Fibroblast of skin of back (primary cell): ENCODE measurements at regions not wholly inside any gene's neighbourhood (a gene's known extent, or its start where the extent isn't known, plus 50 kb on each side); places are given as distances from the start of the nearest gene placed in this dataset.

Source experiments
- DNase-seq: peaks from one replicate; pipeline ENCODE4 v3.0.0-alpha.2; 2013

- DNase-seq, result no peak
These were observed 433.3 kb downstream of the GPAM start for GRCh38 chr10:111750165-111750849.

DNA sequence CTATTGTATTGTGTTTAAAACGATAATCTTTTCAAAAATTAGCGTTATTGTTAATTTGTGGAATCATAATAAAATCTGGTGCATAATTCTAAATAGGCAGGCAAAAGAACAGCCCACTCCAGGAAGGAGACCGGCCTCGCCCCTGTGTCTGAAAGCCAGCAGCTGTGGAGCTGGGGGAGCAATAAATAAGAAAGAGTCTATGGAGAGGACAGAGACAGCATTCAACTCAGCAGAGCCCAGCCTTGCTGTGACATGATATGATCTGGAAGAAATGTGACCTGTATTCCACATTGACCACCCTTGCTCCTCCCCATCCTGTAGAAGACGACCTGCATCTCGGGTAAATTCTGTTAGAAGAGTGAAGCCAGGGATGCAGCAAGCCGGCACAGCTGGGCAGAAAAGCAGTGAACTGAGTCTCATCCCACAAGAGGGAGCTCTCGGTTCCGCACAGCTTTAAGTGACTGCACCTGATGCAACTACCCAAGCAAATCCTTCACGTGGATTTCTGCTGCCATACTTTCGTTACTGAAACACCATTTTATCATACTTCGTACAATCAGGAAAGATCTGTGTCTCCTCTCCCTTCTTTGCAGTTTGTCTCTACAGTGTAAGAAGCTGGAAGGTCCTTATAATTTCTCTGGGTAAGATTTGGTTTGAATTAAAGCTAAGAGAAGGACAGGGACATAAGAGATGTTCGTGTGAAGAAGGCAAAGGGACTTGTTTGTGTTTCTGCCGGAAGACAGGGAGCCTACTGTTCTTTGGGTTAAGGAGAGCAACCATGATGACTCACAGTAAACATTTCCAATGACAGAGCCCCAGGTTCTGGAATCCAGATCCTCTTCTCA, 427.1 kb downstream of the GPAM start:
- DNase-seq, result peak; percentile 19

- DNase-seq, result no peak
These were observed 425.0 kb downstream of the GPAM start for GRCh38 chr10:111758593-111758992.

GRCh38 chr10:111762114-111762513, 421.5 kb downstream of the GPAM start:
- DNase-seq, result no peak

DNA sequence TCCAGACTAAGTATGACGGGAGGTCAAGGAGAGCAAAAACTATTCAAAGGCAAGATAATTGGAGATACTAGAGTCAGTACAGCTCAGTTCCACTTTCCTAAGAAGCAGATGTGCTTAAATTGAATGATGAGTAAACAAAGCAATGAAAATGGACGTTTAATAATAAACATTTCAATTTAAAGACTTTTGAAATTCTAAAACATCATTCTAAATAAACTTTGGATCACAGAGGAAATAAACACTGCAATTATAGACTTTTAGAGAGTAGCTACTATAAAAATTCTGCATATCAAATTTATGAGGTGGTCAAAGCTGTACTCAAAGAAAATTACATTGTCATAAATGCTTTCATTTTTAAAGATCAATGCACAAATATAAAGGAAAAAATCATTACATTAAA, 418.3 kb downstream of the GPAM start:
- DNase-seq, result no peak

DNA sequence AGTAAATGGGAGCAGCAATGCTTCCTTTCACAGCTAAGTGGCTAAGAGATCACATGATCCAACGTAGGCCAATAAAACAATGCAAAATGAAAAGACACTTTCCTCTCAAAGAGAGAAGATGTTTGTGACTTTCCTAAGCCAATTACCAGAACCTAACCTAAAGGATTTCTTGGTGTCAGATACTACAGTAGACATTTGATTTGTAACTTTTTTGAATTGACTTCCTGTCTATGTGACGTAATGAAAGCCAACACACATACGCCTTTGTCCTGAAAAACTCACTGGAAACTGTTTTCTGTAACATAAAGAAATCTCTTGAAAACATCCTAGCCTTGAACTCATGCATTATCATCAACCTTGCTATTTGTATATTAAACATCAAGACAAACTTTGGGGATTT, 417.1 kb downstream of the GPAM start:
- no peak for DNase-seq

DNA sequence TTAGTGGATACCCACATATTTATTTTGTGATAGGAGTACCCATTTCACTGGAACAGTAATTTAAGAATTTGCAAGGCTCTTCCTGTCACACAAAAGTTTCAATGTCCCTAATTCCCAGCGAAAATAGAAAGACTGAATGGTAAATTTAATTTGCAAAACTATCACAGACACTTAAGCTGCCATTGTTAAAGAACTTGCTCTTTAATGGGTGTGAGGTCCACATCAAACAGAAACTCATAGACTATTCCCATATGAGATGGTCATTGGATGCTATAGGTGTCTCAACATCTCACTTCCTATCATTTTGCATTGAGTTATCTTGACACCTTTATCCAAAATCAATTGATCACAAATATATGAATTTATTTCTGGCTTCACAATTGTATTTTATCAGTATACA, 415.9 kb downstream of the GPAM start:
- no peak for DNase-seq

- DNase-seq, result no peak
These were observed 409.6 kb downstream of the GPAM start for GRCh38 chr10:111773950-111774349.

DNA sequence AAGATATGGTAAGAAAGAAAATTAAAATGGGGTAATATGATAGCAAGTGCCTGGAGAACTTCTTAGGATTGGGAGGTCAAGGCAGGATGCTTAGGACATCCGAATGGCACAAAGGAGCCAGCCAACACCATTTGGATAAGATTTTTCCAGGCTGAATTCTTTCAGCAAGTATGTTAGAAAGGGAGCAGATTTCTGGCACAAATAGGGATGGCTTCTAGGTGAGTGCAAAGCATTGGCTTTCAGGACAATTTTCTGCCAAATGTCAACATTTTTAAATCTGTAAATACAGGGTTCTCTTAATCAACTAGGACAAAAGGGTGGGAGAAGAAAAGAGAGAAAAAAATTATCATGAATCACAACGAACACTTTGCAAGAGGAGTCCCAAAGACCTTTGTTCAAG, 409.1 kb downstream of the GPAM start:
- DNase-seq, result no peak

- DNase-seq, result no peak
These were observed 399.1 kb downstream of the GPAM start for GRCh38 chr10:111784436-111784835.

DNA sequence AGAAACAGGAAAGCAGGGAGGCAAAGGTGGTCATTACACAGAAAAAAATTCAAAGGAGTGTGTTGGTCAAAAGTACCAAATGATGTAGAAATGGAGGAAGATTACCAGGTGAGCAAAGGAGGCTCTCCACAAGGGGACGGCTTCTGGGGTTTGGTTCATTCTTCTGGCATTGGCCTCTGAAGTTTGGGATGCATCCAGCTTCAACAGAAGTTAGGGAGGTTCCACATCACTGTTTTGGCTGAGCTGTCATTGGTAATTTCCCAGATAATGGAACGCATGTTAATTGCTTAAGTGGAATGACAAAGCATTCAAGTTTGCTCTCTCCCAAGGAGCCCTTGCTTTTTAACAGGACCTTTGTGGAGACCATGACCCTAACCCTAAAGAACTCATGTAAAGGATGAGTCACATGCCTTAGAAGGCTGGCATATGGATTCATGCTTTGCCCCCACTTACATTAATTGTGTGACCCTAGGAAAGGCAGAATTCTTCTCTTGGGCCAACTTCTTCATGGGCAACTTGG, 398.6 kb downstream of the GPAM start:
- DNase-seq, result no peak

DNA sequence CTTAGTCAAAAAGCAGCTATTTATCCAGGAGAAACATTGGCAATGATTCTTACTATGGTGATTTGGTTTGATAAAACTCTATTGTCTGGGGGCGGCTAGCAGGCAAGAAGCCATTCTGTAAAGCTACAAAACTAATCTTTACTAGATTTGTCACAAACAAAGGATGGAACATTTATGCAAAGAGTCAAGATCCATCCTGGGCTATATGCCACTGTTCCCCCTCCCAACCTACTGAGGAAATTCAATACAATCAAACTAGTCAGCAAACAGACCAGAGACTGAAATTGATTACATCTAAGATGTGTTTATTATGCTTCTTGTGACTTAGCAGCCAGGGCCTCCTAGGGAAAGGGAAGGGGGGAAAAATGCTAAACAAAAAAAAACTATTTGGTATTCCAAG, 397.6 kb downstream of the GPAM start:
- DNase-seq, result no peak

DNA sequence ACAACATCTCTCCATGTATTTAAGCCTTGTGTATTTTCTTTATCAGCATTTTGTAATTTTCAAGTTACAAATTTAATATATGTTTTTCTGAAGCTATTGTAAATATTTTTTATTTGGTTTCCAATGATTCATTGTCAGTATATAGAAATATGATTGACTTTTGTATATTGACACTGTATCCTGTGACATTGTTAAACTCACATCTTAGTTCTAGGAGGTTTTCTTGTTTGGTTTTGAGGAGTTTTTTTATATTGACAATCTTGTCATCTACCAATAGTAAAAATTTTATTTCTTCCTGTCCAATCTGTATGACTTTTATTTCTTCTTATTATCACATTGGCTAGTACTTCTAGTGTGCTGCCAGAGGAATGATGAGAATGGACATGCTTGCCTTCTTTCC, 393.7 kb downstream of the GPAM start:
- DNase-seq, result no peak

GRCh38 chr10:111801841-111802240, 381.7 kb downstream of the GPAM start:
- no peak for DNase-seq

- no peak for DNase-seq
These were observed 378.8 kb downstream of the GPAM start for GRCh38 chr10:111804781-111805180.

- DNase-seq, result no peak
These were observed 372.0 kb downstream of the GPAM start for GRCh38 chr10:111811517-111811916.

DNA sequence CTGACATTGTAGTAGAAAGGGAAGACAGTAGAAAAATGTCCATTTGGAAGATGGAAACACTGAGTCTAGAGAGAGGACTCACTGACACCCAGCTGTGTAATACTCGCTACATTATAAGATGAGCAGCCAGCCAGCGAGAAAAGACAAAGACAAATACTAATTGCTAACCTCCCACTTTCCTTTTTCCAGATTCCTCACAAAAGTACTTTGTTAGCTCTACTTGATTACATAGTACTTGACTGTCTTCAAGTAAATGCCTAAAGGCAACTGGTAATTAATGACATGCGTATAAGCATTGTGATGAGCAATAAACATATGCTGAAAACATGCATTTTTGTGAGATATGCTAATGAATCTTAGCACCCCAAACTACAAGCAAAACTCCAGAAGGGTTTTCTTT, 363.1 kb downstream of the GPAM start:
- DNase-seq, result no peak

DNA sequence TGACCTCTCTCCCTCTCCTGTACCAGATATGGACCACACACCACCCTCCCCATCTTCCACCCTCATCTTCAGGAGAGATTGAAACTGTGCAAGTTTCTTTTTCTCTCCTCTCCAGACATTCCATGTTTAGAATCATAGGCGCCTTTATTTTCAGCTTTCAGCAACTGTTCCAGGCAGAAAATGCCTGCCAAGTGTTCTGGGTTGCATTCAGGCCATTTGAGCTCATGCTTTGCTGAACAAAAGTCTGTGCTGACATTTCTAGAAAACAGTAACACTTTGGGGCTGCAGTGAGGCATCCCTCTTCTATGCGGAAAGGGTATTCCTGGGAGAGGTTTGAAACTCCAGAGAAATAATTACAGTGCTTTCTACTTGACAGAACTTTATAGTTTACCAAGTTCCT, 361.7 kb downstream of the GPAM start:
- no peak for DNase-seq

- no peak for DNase-seq
These were observed 360.9 kb downstream of the GPAM start for GRCh38 chr10:111822661-111823060.

GRCh38 chr10:111824128-111824527, 359.4 kb downstream of the GPAM start:
- DNase-seq, result no peak

DNA sequence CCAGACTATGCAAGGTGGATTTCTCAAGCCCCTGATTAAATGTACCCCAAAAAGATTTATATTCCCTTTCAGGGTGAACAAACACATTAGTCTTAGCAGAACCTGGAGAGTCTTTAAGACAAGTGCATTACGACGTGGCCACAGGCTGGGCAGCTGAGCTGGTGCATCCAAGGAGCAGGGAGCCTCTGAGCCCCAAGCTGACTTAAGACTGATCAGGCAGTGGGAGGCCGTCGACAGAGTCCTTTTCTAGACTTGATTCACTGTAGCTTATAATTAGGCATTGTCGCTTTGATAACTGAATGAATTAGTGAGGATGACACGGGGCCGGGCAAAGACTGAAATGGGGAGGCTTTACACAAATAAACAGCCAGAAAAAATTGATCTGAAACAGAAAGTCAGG, 353.2 kb downstream of the GPAM start:
- DNase-seq, result no peak

GRCh38 chr10:111831058-111831457, 352.5 kb downstream of the GPAM start:
- DNase-seq, result no peak

- DNase-seq, result peak; percentile 13
These were observed 350.3 kb downstream of the GPAM start for GRCh38 chr10:111833251-111833650.

- DNase-seq, result peak; percentile 88
These were observed 348.0 kb downstream of the GPAM start for GRCh38 chr10:111835574-111835973.
